D721Med (cell line): ENCODE measurements at regions not wholly inside any gene's neighbourhood (a gene's known extent, or its start where the extent isn't known, plus 50 kb on each side); places are given as distances from the start of the nearest gene placed in this dataset.

Source experiments
- DNase-seq: peaks from one replicate; pipeline ENCODE4 v3.0.0; 2011; ENCODE audit warnings: low spot score; ENCODE audit not compliant: insufficient read length
- FAIRE-seq: peaks from 2 replicates; lab custom pipeline; 2011; peaks lifted over from hg19 to GRCh38; lab: Jason Lieb, UNC
- TF ChIP-seq, protein P1 (sequence below): IDR thresholded peaks from 2 replicates; pipeline ENCODE4 v1.5.1; 2012; ENCODE audit warnings: mild to moderate bottlenecking, control low read depth; ENCODE audit not compliant: insufficient read depth; ENCODE audit errors: missing control alignments

DNA sequence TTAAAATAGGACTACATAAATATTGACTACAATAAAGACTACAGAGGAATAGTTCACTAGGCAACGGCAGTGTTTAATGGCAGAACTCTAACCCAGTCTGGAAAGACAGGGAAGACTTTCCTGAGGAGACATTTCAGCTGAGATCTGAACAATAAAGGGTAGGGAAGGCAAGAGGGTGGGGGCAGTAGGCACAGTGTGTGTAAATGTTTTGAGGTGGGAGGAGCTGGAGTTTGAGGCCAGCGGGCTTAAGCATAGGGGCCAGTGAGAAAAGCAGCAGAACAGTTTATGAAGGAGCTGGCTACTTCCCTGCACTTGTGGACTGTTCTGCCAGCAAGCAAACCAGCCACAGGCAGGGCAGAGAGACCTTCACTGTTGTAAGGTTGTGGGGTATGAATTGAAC lies 76.6 kb upstream of the UGP2 start:
- DNase-seq = no peak
- TF ChIP-seq, protein P1, sequence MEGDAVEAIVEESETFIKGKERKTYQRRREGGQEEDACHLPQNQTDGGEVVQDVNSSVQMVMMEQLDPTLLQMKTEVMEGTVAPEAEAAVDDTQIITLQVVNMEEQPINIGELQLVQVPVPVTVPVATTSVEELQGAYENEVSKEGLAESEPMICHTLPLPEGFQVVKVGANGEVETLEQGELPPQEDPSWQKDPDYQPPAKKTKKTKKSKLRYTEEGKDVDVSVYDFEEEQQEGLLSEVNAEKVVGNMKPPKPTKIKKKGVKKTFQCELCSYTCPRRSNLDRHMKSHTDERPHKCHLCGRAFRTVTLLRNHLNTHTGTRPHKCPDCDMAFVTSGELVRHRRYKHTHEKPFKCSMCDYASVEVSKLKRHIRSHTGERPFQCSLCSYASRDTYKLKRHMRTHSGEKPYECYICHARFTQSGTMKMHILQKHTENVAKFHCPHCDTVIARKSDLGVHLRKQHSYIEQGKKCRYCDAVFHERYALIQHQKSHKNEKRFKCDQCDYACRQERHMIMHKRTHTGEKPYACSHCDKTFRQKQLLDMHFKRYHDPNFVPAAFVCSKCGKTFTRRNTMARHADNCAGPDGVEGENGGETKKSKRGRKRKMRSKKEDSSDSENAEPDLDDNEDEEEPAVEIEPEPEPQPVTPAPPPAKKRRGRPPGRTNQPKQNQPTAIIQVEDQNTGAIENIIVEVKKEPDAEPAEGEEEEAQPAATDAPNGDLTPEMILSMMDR = no peak
- FAIRE-seq = no peak

DNA sequence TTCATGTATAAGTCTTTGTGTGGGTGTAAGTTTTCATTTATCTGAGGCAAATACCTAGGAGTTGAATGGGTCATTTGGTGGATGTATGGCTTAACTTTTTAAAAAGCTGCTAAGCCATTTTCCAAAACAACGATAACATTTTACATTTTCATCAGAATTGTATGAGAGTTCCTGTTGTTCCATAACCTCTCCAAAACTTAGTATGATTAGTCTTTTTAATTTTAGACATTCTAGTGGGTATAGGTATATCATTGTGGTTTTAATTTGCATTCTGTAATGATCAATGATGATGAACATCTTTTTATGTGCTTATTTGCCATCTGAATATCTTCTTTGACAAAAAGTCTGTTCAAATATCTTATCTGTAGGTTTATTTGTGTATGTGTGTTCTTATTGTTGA lies 74.4 kb upstream of the UGP2 start:
- FAIRE-seq = no peak
- TF ChIP-seq, protein P1 = no peak

DNA sequence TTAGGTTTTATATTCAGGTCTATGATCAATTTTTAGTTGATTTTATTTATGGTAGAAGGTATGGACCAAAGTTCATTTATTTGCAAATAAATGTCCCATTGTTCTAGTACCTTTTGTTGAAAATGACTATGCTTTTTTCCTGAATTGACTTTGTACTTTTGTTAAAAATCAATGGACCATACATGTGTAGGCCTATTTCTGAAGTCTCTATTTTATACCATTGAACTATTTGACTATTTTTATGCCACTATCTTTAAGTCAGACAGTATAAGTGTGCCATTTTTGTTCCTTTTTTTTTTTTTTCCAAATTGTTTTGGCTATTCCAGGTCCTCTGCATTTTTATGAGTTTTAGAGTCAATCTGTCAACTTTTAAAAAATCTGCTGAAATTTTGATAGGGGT lies 73.6 kb upstream of the UGP2 start:
- no peak for FAIRE-seq
- TF ChIP-seq, protein P1 = no peak

More for the DNA sequence above, 74.4 kb upstream of the UGP2 start:
- DNase-seq = no peak

DNA sequence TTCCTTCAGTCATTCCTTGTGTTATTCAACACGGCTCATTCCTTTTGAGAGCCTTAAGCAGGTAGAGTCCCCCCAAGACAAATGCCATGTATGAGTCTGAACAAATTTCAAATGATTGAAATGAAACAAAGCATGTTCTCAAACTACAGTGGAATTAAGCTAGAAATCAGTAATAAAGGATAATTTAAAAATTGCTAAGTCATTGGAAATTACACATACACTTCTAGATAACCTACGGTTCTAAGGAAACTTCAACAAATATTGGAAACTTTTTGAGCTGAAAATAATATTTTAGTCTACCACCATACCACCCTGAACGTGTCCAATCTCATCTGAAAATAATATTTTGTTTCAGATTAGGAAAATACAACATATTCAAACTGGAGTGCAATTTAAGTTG lies 71.8 kb upstream of the UGP2 start:
- no peak for FAIRE-seq
- TF ChIP-seq, protein P1 = no peak

More for the DNA sequence above, 73.6 kb upstream of the UGP2 start:
- DNase-seq = no peak

DNA sequence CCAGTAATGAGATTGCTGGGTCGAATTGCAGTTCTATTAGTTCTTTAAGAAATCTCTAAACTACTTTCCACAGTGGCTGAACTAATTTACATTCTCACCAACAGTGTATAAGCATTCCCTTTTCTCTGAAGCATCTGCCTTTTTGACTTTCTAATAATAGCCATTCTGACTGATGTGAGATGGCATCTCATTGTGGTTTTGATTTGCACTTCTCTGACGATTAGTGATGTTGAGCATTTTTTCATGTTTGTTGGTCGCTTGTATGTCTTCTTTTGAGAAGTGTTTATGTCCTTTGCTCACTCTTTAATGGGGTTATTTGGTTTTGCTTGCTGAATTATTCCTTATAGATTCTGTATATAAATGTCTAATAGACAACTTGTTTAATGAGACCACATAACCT lies 69.6 kb upstream of the UGP2 start:
- FAIRE-seq = no peak
- TF ChIP-seq, protein P1 = no peak
- no peak for DNase-seq

More for the DNA sequence above, 71.8 kb upstream of the UGP2 start:
- no peak for DNase-seq

DNA sequence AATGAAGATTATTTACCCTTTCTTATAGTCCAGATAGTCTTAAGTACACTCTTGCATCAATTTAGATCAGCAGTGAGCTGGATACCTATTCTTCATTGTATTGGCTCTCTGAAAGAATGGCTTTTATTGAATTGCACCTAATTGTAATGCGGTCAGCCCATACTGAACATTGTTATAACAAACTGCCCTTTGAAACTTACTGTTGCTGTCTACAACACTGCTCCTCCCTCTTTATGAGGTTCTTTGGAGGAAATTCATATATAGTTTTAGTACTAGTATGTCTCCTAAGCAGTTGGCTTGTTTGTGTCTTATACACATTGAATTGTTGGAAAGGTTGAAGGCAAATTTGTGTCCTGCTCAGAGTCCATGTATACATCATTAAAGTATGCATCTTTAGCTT lies 66.5 kb upstream of the UGP2 start:
- no peak for FAIRE-seq
- DNase-seq = no peak
- TF ChIP-seq, protein P1 = no peak

DNA sequence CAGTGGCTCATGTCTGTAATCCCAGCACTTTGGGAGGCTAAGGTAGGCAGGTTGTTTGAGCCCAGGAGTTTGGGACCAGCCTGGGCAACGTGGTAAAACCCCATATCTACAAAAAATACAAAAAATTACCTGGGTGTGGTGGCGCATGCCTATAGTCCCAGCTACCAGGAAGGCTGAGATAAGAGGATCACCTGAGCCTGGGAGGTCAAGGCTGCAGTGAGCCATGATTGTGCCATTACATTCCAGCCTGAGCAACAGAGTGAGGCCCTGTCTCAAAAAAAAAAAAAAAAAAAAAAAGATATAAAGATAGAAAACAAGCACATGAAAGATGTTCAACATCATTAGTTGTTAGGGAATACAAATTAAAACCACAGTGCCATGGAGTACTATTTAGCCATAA lies 65.3 kb upstream of the UGP2 start:
- FAIRE-seq (no peak), DNase-seq (no peak)
- TF ChIP-seq, protein P1 = no peak
